ENCODE measurements at regions not wholly inside any gene's neighbourhood (a gene's known extent, or its start where the extent isn't known, plus 50 kb on each side); places are given as distances from the start of the nearest gene placed in this dataset.

- no peak for DNase-seq
Observed at GRCh38 chr1:208421486-208421885, 177.3 kb upstream of the PLXNA2 start.

- no peak for DNase-seq
Observed at GRCh38 chr1:208423526-208423925, 179.3 kb upstream of the PLXNA2 start.

- DNase-seq, result no peak
Observed at GRCh38 chr1:208425096-208425495, 180.9 kb upstream of the PLXNA2 start.

- no peak for DNase-seq
Observed at GRCh38 chr1:208430220-208430619, 186.0 kb upstream of the PLXNA2 start.

- no peak for DNase-seq
Observed at GRCh38 chr1:208431721-208432120, 187.5 kb upstream of the PLXNA2 start.

DNA sequence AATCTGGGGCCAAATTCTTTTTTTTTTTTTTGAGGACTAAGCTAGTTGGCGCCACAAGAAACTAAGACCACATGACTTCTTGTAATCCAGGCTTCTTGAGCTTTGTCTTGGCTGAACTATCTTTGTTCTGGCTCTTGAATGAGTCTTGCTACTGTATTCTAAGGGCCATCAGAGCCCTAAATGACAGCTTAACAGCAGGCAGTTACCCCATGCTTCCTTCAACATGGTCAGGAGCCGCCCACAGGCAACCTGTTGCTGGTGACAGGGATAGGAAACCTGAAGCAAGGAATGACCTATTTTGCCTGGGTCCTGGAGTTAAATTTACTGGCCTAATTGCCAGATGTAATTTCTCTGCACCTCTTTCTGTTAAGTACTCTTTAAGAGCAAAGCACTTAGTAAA is 188.2 kb upstream of the PLXNA2 start:
- no peak for DNase-seq

- no peak for DNase-seq
Observed at GRCh38 chr1:208433086-208433485, 188.9 kb upstream of the PLXNA2 start.

DNA sequence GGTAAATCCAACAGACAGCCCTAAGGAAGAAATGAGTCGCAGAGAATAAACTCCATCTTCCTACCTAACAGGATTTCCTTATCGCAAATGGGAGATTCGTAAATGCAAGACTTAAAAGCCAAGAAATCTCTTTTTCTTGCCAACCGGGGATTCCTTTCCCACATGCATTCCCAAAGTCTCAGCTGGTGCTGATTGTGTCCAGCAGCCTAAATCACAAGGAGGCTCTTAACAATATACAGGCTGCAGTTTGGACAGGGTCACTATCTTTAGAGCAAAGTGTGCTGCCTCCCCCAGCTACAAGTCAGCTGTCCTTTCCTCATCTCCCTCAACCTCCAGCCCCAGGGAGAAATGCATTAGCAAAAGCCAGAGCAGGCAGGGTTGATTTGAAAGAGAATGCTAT is 189.8 kb upstream of the PLXNA2 start:
- DNase-seq, result no peak

DNA sequence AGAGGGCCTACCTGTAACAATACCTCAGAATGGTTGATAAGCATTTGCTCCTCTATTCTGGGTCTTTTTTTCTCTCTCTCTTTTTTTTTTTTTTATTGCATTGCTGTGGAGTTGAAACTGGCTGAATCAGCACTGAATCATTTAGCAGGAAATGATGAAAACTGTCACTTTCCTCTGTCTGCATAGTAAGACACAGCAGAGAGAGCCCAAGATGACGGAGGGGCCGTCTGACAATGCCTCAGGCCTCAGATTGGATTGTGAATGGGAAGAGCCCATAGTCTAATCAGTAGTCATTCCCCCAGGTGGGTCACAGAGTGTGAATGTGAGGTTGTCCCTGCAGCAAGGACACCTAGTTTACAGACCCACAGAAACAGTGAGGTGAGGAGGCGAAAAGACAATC is 193.2 kb upstream of the PLXNA2 start:
- no peak for DNase-seq

DNA sequence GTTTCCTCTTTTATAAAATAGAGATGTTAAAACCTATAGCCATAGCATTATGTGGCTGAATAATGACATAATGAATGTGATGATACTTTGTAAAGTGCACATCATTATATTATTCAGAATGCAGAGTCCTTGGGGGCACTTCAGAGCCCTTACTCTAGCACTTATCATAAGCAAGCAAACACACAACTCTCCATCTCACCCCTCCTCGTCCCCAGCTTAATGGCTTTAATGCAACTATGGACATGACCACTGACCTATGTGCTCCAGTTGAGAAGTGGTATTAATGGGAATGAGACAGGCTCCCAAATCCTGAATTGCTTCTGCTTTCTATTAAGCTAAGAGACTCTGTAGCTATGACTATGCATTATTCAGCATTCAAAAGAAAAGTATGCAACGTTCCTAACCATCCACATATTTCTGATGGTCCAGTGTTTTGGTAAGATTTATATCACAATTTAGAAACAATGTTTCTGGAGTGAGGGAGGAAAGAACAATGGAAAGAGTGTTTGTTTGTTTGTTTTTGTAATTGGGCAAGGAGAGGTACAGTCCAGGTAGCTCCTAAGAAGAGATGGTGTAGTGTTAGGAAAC is 194.0 kb upstream of the PLXNA2 start:
- DNase-seq, result no peak

DNA sequence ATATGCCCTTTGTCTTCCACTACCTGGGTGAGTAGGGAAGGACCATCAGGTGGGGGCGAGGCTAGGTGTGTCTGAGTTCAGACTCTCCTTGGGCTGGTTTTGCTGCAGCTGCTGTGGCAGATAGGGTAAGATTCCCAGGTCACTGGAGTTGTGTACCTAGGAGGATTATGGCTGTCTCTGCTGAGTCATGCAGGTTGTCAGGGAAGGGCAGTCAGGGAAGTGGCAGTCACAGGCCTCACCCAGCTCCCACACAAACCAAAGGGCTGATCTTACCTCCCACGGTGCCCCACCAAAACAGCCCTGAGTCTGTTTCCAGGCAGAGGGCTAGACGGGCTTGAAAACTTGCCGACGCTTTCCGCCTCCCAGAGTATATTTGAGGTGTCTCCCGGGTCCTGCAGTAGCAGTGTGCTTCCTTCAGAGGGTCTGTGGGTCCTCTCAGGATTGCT is 201.6 kb upstream of the PLXNA2 start:
- DNase-seq, result no peak

DNA sequence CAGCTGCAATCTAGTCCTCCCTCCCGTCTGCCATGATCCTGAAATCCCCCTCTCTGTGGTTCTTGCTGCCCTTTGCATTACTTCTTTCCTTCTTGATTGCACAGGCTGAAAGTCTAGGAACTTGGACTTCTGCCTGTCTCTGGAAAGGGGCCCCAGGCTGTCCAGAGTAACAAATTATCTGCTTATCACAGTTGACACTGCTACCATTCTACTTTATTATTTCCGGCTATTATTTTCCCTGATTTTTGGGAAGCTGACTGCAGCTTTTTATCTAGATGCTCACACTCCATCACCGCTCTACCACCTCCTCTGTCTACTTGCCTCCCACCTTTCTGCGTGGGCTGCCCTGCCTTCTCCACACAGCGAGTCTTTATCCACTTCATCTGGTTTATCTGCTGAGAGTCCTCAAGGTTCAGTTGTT is 202.1 kb upstream of the PLXNA2 start:
- DNase-seq, result no peak

GRCh38 chr1:208448425-208448824 is 204.2 kb upstream of the PLXNA2 start:
- no peak for DNase-seq

GRCh38 chr1:208449951-208450350 is 205.8 kb upstream of the PLXNA2 start:
- no peak for DNase-seq

DNA sequence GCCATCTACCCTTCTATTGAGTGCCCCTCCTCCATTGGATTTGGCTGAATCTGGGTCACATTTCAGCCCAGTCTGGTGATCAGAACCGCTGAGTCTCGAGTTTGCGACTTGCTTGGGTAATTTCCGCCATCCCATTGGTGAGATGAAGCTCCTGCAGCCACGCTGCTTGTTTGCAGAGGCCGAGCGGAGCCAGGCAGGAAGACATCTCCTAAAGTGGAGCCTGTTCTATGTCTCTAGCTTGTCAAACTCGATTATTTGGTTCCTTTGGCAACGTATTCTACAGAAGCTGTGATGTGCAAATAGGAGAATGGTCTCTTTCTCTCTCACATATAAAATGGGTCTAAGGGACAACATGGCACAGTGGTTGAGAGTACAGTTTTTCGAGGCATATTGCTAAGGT is 206.8 kb upstream of the PLXNA2 start:
- DNase-seq, result no peak

DNA sequence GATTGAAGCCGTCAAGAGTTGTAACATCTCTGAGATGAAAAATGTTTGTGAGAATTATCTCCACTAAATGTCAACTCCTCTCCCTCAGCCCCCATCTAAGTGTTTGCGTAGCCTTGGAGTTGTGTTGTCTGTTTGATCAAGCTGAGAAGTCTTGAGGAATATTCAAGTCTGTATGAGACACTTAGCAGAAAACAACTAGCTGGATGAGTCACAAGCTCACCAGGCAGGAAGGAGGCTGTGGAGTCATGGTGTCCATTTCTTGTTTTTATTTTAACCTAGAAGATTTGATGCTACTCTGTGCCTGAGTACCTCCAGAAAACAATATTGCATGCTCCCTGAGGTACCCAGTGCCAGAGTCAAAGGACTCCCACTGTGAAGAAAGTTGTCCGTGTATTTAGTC is 211.6 kb upstream of the PLXNA2 start:
- no peak for DNase-seq

- DNase-seq, result no peak
Observed at GRCh38 chr1:208456487-208456886, 212.3 kb upstream of the PLXNA2 start.

DNA sequence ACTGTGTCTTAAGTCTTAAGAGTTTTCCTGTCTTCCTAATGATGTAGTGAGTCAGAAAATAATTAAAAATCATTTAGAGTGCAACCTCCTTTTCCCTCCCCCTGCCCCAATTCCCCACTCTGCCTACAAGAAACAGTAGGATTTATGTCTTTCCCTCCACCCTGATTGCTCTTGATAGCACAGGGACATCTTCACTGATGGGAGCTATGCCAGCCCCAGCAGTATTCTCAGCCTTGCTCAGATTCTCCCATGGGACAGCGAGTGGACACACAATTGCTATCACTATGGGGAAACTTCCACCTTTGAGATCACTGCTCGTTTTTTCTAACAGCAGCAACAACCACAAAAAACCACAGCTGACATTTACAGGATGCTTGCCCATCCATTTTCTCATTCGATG is 216.6 kb upstream of the PLXNA2 start:
- DNase-seq, result no peak

DNA sequence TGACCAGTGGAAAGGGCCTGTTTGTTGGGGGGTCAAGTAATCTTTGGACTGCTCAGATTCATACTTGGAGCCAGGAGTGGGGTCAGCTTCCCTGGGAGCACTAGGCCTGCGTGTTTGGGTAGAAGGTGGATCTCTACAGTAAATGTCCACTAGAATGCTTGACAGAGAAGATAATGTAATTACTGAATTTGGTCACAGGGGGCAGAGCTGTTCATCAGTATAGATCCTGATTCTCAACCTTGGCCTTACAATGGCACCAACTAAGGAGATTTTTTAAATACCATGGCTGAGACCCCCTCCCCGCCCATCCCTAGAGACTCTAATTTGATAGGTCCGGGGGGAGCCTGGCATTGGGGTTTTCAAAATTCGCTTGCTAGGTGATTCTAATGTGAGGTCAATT is 217.5 kb upstream of the PLXNA2 start:
- peak in 1 of 2 experiments; percentile 11 for DNase-seq

GRCh38 chr1:208462761-208463160 is 218.6 kb upstream of the PLXNA2 start:
- no peak for DNase-seq

GRCh38 chr1:208465266-208465665 is 221.1 kb upstream of the PLXNA2 start:
- no peak for DNase-seq

DNA sequence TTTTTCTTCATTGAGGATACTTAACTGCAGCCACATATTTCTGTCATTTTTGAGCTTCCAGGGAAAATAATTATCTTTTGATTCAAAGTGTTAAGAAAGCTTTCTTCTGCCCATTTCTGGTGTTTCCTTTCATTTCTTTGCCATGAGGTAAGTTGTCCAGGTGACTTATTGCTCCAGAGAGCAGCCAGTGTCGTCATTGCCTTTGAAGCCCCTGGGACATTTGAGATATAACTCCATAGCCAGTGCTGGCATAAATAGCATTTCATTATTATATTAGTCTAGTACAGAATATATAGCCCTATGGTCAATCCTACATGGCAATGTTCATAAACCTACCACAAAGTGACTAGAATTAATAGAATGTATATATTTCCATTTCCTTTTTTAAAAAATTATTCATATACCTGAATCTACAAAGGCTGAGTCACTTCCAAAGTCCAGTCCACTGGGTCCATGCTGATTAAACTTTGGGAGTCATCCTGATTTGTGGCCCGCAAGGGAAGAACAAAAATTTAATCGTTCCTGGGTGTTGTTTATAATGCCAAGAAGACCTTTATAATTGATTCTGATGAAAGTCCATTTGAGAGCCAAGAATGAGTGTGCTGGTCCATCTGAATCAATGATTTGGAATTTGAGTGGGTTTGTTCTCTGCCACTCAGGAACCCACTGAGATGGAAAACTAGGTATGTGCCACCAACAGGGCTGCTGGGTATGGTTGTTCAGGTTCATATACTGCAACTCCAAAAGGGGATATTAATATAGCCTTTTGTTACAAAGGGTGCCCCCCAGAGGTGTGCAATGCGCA is 221.8 kb upstream of the PLXNA2 start:
- DNase-seq, result no peak

DNA sequence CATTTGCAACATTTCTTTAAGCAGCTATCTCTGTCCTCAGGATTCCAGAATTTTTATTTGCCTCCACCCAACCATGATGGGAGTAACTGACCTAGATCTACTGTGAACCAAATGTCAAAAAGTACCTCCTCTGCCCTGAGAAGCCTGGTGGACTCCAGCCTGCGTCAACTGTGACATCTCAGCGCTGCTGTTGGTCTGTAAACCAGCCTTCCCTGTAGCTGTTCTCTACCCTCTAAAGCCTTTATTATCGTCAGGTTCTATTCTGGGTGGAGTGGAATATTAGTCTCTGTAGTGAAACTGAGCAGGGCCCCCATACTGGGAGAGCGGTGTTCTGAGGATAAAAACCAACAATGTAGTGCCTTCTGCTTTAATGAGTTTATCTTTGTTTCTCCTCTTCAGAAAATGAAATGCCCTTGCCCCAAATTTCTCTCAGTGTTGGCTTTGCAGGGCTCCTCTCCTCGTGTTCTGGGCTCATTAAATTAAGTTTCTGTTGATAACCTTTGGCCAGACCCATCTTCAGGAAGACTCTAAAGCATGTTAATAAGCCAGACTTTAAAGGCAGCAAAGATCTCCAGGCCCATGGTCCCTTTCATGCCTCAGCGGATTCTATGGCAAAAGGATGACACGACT is 223.1 kb upstream of the PLXNA2 start:
- no peak for DNase-seq

GRCh38 chr1:208475449-208475848 is 231.3 kb upstream of the PLXNA2 start:
- no peak for DNase-seq

All from NCI-H526 (cell line).